ENCODE measurements at regions not wholly inside any gene's neighbourhood (a gene's known extent, or its start where the extent isn't known, plus 50 kb on each side); places are given as distances from the start of the nearest gene placed in this dataset.
"Not testable (repeated sequence)": the region's sequence is repeated elsewhere in the genome, so short reads cannot be mapped to it uniquely, and the experiment has no call there.

GRCh38 chr3:23712656-23713559, 92.8 kb upstream of the UBE2E1 start:
- Histone ChIP-seq H3K27me3 (ENCODE audit: control insufficient read depth, insufficient read depth, low read length) (no peaks in the 10 kb centered on the region), H3K9me3 (replicated peaks; ENCODE audit: low read length) (no peaks in the 10 kb centered on the region), H3K36me3 (ENCODE audit: insufficient read depth, low read length) (no peaks in the 10 kb centered on the region), H3K4me3 (ENCODE audit: low read length) (peak overlapping the region; percentile 45), H3K4me1 (ENCODE audit: control insufficient read depth, insufficient read depth, low read length) (peaks cover 26% of the 10 kb centered on the region), H3K4me2 (ENCODE audit: low read length) (peak overlapping the region; percentile 72), H3K9ac (ENCODE audit: low read depth, low read length) (no peak overlapping the region)

GRCh38 chr3:23713641-23714040, 92.1 kb upstream of the UBE2E1 start:
- Histone ChIP-seq H3K4me1 (ENCODE audit: control insufficient read depth, insufficient read depth, low read length) (peaks cover 26% of the 10 kb centered on the region), H3K27me3 (ENCODE audit: control insufficient read depth, insufficient read depth, low read length) (no peaks in the 10 kb centered on the region), H3K4me2 (ENCODE audit: low read length) (no peak overlapping the region), H3K4me3 (ENCODE audit: low read length) (no peak overlapping the region), H3K9ac (ENCODE audit: low read depth, low read length) (no peak overlapping the region), H3K36me3 (ENCODE audit: insufficient read depth, low read length) (no peaks in the 10 kb centered on the region), H3K9me3 (replicated peaks; ENCODE audit: low read length) (no peaks in the 10 kb centered on the region)

- Histone ChIP-seq H3K9ac (ENCODE audit: low read depth, low read length) (no peak overlapping the region), H3K36me3 (ENCODE audit: insufficient read depth, low read length) (no peaks in the 10 kb centered on the region), H3K9me3 (replicated peaks; ENCODE audit: low read length) (no peaks in the 10 kb centered on the region), H3K4me1 (ENCODE audit: control insufficient read depth, insufficient read depth, low read length) (no peaks in the 10 kb centered on the region), H3K27me3 (ENCODE audit: control insufficient read depth, insufficient read depth, low read length) (no peaks in the 10 kb centered on the region), H3K4me3 (ENCODE audit: low read length) (no peak overlapping the region), H3K4me2 (ENCODE audit: low read length) (no peak overlapping the region)
Measured at GRCh38 chr3:23720059-23720458, 85.7 kb upstream of the UBE2E1 start.

GRCh38 chr3:23720885-23721284, 84.9 kb upstream of the UBE2E1 start:
- Histone ChIP-seq H3K4me2 (ENCODE audit: low read length) (no peak overlapping the region), H3K4me3 (ENCODE audit: low read length) (no peak overlapping the region), H3K4me1 (ENCODE audit: control insufficient read depth, insufficient read depth, low read length) (no peaks in the 10 kb centered on the region), H3K36me3 (ENCODE audit: insufficient read depth, low read length) (no peaks in the 10 kb centered on the region), H3K9ac (ENCODE audit: low read depth, low read length) (no peak overlapping the region), H3K27me3 (ENCODE audit: control insufficient read depth, insufficient read depth, low read length) (no peaks in the 10 kb centered on the region), H3K9me3 (replicated peaks; ENCODE audit: low read length) (no peaks in the 10 kb centered on the region)

GRCh38 chr3:23723141-23723540, 82.6 kb upstream of the UBE2E1 start:
- H3K4me3 ChIP-seq (ENCODE audit: low read length), result no peak overlapping the region
- H3K4me2 ChIP-seq (ENCODE audit: low read length), result no peak overlapping the region
- no peaks in the 10 kb centered on the region for H3K4me1 ChIP-seq (ENCODE audit: control insufficient read depth, insufficient read depth, low read length)
- no peak overlapping the region for H3K9ac ChIP-seq (ENCODE audit: low read depth, low read length)
- H3K27me3 ChIP-seq (ENCODE audit: control insufficient read depth, insufficient read depth, low read length), result no peaks in the 10 kb centered on the region
- no peaks in the 10 kb centered on the region for H3K9me3 ChIP-seq (replicated peaks; ENCODE audit: low read length)
- no peaks in the 10 kb centered on the region for H3K36me3 ChIP-seq (ENCODE audit: insufficient read depth, low read length)

- H3K36me3 ChIP-seq (ENCODE audit: insufficient read depth, low read length), result no peaks in the 10 kb centered on the region
Measured at GRCh38 chr3:23723930-23724329, 81.8 kb upstream of the UBE2E1 start.

GRCh38 chr3:23726811-23727548, 78.8 kb upstream of the UBE2E1 start:
- Histone ChIP-seq H3K4me1 (ENCODE audit: control insufficient read depth, insufficient read depth, low read length) (peaks cover 6% of the 10 kb centered on the region), H3K4me2 (ENCODE audit: low read length) (no peak overlapping the region), H3K4me3 (ENCODE audit: low read length) (no peak overlapping the region), H3K27me3 (ENCODE audit: control insufficient read depth, insufficient read depth, low read length) (no peaks in the 10 kb centered on the region), H3K9ac (ENCODE audit: low read depth, low read length) (no peak overlapping the region), H3K36me3 (ENCODE audit: insufficient read depth, low read length) (no peaks in the 10 kb centered on the region), H3K9me3 (replicated peaks; ENCODE audit: low read length) (no peaks in the 10 kb centered on the region)

More at GRCh38 chr3:23723930-23724329, 81.8 kb upstream of the UBE2E1 start:
- Histone ChIP-seq H3K9me3 (replicated peaks; ENCODE audit: low read length) (no peaks in the 10 kb centered on the region), H3K4me2 (ENCODE audit: low read length) (no peak overlapping the region), H3K27me3 (ENCODE audit: control insufficient read depth, insufficient read depth, low read length) (no peaks in the 10 kb centered on the region), H3K4me3 (ENCODE audit: low read length) (no peak overlapping the region), H3K4me1 (ENCODE audit: control insufficient read depth, insufficient read depth, low read length) (peaks cover 6% of the 10 kb centered on the region), H3K9ac (ENCODE audit: low read depth, low read length) (no peak overlapping the region)

GRCh38 chr3:23728601-23729117, 77.1 kb upstream of the UBE2E1 start:
- Histone ChIP-seq H3K27me3 (ENCODE audit: control insufficient read depth, insufficient read depth, low read length) (no peaks in the 10 kb centered on the region), H3K9ac (ENCODE audit: low read depth, low read length) (no peak overlapping the region), H3K36me3 (ENCODE audit: insufficient read depth, low read length) (no peaks in the 10 kb centered on the region), H3K4me1 (ENCODE audit: control insufficient read depth, insufficient read depth, low read length) (peaks cover 6% of the 10 kb centered on the region), H3K4me2 (ENCODE audit: low read length) (no peak overlapping the region), H3K9me3 (replicated peaks; ENCODE audit: low read length) (no peaks in the 10 kb centered on the region), H3K4me3 (ENCODE audit: low read length) (no peak overlapping the region)

GRCh38 chr3:23729362-23729761, 76.4 kb upstream of the UBE2E1 start:
- H3K9ac ChIP-seq (ENCODE audit: low read depth, low read length); H3K36me3 ChIP-seq (ENCODE audit: insufficient read depth, low read length); H3K4me1 ChIP-seq (ENCODE audit: control insufficient read depth, insufficient read depth, low read length); H3K9me3 ChIP-seq (replicated peaks; ENCODE audit: low read length); H3K27me3 ChIP-seq (ENCODE audit: control insufficient read depth, insufficient read depth, low read length); H3K4me2 ChIP-seq (ENCODE audit: low read length); H3K4me3 ChIP-seq (ENCODE audit: low read length): not testable (repeated sequence)

GRCh38 chr3:23734481-23734880, 71.3 kb upstream of the UBE2E1 start:
- H3K9me3 ChIP-seq (replicated peaks; ENCODE audit: low read length), result no peaks in the 10 kb centered on the region

GRCh38 chr3:23735062-23735461, 70.7 kb upstream of the UBE2E1 start:
- Histone ChIP-seq H3K4me3 (ENCODE audit: low read length) (no peak overlapping the region), H3K9ac (ENCODE audit: low read depth, low read length) (no peak overlapping the region), H3K4me2 (ENCODE audit: low read length) (no peak overlapping the region), H3K4me1 (ENCODE audit: control insufficient read depth, insufficient read depth, low read length) (peaks cover 14% of the 10 kb centered on the region), H3K9me3 (replicated peaks; ENCODE audit: low read length) (no peaks in the 10 kb centered on the region), H3K36me3 (ENCODE audit: insufficient read depth, low read length) (no peaks in the 10 kb centered on the region), H3K27me3 (ENCODE audit: control insufficient read depth, insufficient read depth, low read length) (no peaks in the 10 kb centered on the region)

More at GRCh38 chr3:23734481-23734880, 71.3 kb upstream of the UBE2E1 start:
- no peak overlapping the region for H3K4me3 ChIP-seq (ENCODE audit: low read length)
- H3K4me1 ChIP-seq (ENCODE audit: control insufficient read depth, insufficient read depth, low read length), result peaks cover 8% of the 10 kb centered on the region
- no peaks in the 10 kb centered on the region for H3K36me3 ChIP-seq (ENCODE audit: insufficient read depth, low read length)
- no peak overlapping the region for H3K4me2 ChIP-seq (ENCODE audit: low read length)
- H3K9ac ChIP-seq (ENCODE audit: low read depth, low read length), result no peak overlapping the region
- no peaks in the 10 kb centered on the region for H3K27me3 ChIP-seq (ENCODE audit: control insufficient read depth, insufficient read depth, low read length)
